Stomach smooth muscle (tissue), 2 donors: ENCODE measurements at regions not wholly inside any gene's neighbourhood (a gene's known extent, or its start where the extent isn't known, plus 50 kb on each side); places are given as distances from the start of the nearest gene placed in this dataset.

ENCODE experiments used
- H3K27ac ChIP-seq: one replicate; pipeline ENCODE4 v1.7.0; 2013; ENCODE audit warnings: mild to moderate bottlenecking, low read length, inconsistent platforms
- H3K27me3 ChIP-seq, 2 donors: one replicate each; pipeline ENCODE4 v1.7.0; 2013; ENCODE audit warnings: low read length in 2 of 2; ENCODE audit not compliant: insufficient read depth in 2 of 2, control insufficient read depth in 1 of 2
- H3K36me3 ChIP-seq, 2 donors: one replicate each; pipeline ENCODE4 v1.7.0; 2013; ENCODE audit warnings: low read length in 2 of 2; ENCODE audit not compliant: control insufficient read depth in 2 of 2, insufficient read depth in 2 of 2
- H3K4me1 ChIP-seq: one replicate; pipeline ENCODE4 v1.7.0; 2013; ENCODE audit warnings: low read length; ENCODE audit not compliant: control insufficient read depth, insufficient read depth
- H3K4me3 ChIP-seq, 2 donors: one replicate each; pipeline ENCODE4 v1.7.0; 2013; ENCODE audit warnings: low read length in 2 of 2
- H3K9ac ChIP-seq, 2 donors: one replicate each; pipeline ENCODE4 v1.7.0; 2013; ENCODE audit warnings: low read length in 2 of 2, mild to moderate bottlenecking in 1 of 2
- H3K9me3 ChIP-seq, 2 donors: one replicate each; pipeline ENCODE4 v1.7.0; 2013; ENCODE audit warnings: low read length in 2 of 2; ENCODE audit not compliant: control insufficient read depth in 2 of 2
- donor health status: healthy.
- donor health status: Pancreatic carcinoma.

- no peaks in the 10 kb centered on the region for H3K36me3 ChIP-seq
- H3K27me3 ChIP-seq = no peaks in the 10 kb centered on the region
- H3K27ac ChIP-seq = no peak overlapping the region
- H3K4me1 ChIP-seq = peaks cover 14% of the 10 kb centered on the region
- no peak overlapping the region for H3K4me3 ChIP-seq
- no peaks in the 10 kb centered on the region for H3K9me3 ChIP-seq
- H3K9ac ChIP-seq = no peak overlapping the region
Observed at GRCh38 chr9:16158093-16158492, 605.2 kb downstream of the CCDC171 start.

- H3K4me3 ChIP-seq = no peak overlapping the region
- H3K27me3 ChIP-seq = no peaks in the 10 kb centered on the region
- H3K4me1 ChIP-seq = no peaks in the 10 kb centered on the region
- no peaks in the 10 kb centered on the region for H3K9me3 ChIP-seq
- no peak overlapping the region for H3K27ac ChIP-seq
- no peaks in the 10 kb centered on the region for H3K36me3 ChIP-seq
- H3K9ac ChIP-seq = no peak overlapping the region
Observed at GRCh38 chr9:16161483-16161882, 608.6 kb downstream of the CCDC171 start.

GRCh38 chr9:16170119-16170518 lies 617.3 kb downstream of the CCDC171 start:
- no peaks in the 10 kb centered on the region for H3K36me3 ChIP-seq
- H3K27ac ChIP-seq = no peak overlapping the region
- no peaks in the 10 kb centered on the region for H3K9me3 ChIP-seq
- H3K9ac ChIP-seq = no peak overlapping the region
- H3K27me3 ChIP-seq = no peaks in the 10 kb centered on the region
- no peak overlapping the region for H3K4me3 ChIP-seq
- no peaks in the 10 kb centered on the region for H3K4me1 ChIP-seq

- no peak overlapping the region for H3K9ac ChIP-seq
- H3K36me3 ChIP-seq = no peaks in the 10 kb centered on the region
- H3K4me1 ChIP-seq = no peaks in the 10 kb centered on the region
- H3K27me3 ChIP-seq = no peaks in the 10 kb centered on the region
- H3K4me3 ChIP-seq = no peak overlapping the region
- H3K9me3 ChIP-seq = no peaks in the 10 kb centered on the region
- H3K27ac ChIP-seq = no peak overlapping the region
Observed at GRCh38 chr9:16171911-16172310, 619.1 kb downstream of the CCDC171 start.

- Histone ChIP-seq H3K9me3 (no peaks in the 10 kb centered on the region), H3K27ac (no peak overlapping the region), H3K36me3 (no peaks in the 10 kb centered on the region), H3K4me3 (no peak overlapping the region), H3K4me1 (no peaks in the 10 kb centered on the region), H3K9ac (no peak overlapping the region), H3K27me3 (no peaks in the 10 kb centered on the region)
Observed at GRCh38 chr9:16172796-16173195, 620.0 kb downstream of the CCDC171 start.

- no peaks in the 10 kb centered on the region for H3K9me3 ChIP-seq
- no peaks in the 10 kb centered on the region for H3K4me1 ChIP-seq
- H3K36me3 ChIP-seq = no peaks in the 10 kb centered on the region
- no peaks in the 10 kb centered on the region for H3K27me3 ChIP-seq
- no peak overlapping the region for H3K27ac ChIP-seq
- H3K4me3 ChIP-seq = no peak overlapping the region
- no peak overlapping the region for H3K9ac ChIP-seq
Observed at GRCh38 chr9:16174915-16175314, 622.1 kb downstream of the CCDC171 start.

GRCh38 chr9:16175461-16175860 lies 622.6 kb downstream of the CCDC171 start:
- no peaks in the 10 kb centered on the region for H3K9me3 ChIP-seq
- H3K9ac ChIP-seq = no peak overlapping the region
- H3K4me3 ChIP-seq = no peak overlapping the region
- H3K27ac ChIP-seq = no peak overlapping the region
- no peaks in the 10 kb centered on the region for H3K4me1 ChIP-seq
- no peaks in the 10 kb centered on the region for H3K36me3 ChIP-seq
- no peaks in the 10 kb centered on the region for H3K27me3 ChIP-seq

- no peaks in the 10 kb centered on the region for H3K36me3 ChIP-seq
- no peaks in the 10 kb centered on the region for H3K27me3 ChIP-seq
- no peaks in the 10 kb centered on the region for H3K9me3 ChIP-seq
- no peaks in the 10 kb centered on the region for H3K4me1 ChIP-seq
- no peak overlapping the region for H3K27ac ChIP-seq
- no peak overlapping the region for H3K4me3 ChIP-seq
- no peak overlapping the region for H3K9ac ChIP-seq
Observed at GRCh38 chr9:16178294-16178693, 625.5 kb downstream of the CCDC171 start.

- Histone ChIP-seq H3K9ac (no peak overlapping the region), H3K27me3 (no peaks in the 10 kb centered on the region), H3K36me3 (no peaks in the 10 kb centered on the region), H3K27ac (no peak overlapping the region), H3K4me1 (no peaks in the 10 kb centered on the region), H3K4me3 (no peak overlapping the region), H3K9me3 (no peaks in the 10 kb centered on the region)
Observed at GRCh38 chr9:16179566-16179965, 626.7 kb downstream of the CCDC171 start.

GRCh38 chr9:16180091-16180490 lies 627.2 kb downstream of the CCDC171 start:
- Histone ChIP-seq H3K9me3 (no peaks in the 10 kb centered on the region), H3K27ac (no peak overlapping the region), H3K4me3 (no peak overlapping the region), H3K9ac (no peak overlapping the region), H3K4me1 (no peaks in the 10 kb centered on the region), H3K36me3 (no peaks in the 10 kb centered on the region), H3K27me3 (no peaks in the 10 kb centered on the region)

GRCh38 chr9:16180546-16180945 lies 627.7 kb downstream of the CCDC171 start:
- Histone ChIP-seq H3K4me3 (no peak overlapping the region), H3K4me1 (no peaks in the 10 kb centered on the region), H3K9me3 (no peaks in the 10 kb centered on the region), H3K27me3 (no peaks in the 10 kb centered on the region), H3K36me3 (no peaks in the 10 kb centered on the region), H3K27ac (no peak overlapping the region), H3K9ac (no peak overlapping the region)

- H3K9me3 ChIP-seq = no peaks in the 10 kb centered on the region
- H3K9ac ChIP-seq = no peak overlapping the region
- no peaks in the 10 kb centered on the region for H3K4me1 ChIP-seq
- no peak overlapping the region for H3K4me3 ChIP-seq
- peak overlapping the region; percentile 6 for H3K27ac ChIP-seq
- H3K27me3 ChIP-seq = no peaks in the 10 kb centered on the region
- no peaks in the 10 kb centered on the region for H3K36me3 ChIP-seq
Observed at GRCh38 chr9:16181539-16181938, 628.7 kb downstream of the CCDC171 start.
